AG20443 (cell line): ENCODE measurements at regions not wholly inside any gene's neighbourhood (a gene's known extent, or its start where the extent isn't known, plus 50 kb on each side); places are given as distances from the start of the nearest gene placed in this dataset.
"Not testable (repeated sequence)": the region's sequence is repeated elsewhere in the genome, so short reads cannot be mapped to it uniquely, and the experiment has no call there.

Experiments
- DNase-seq: peaks from one replicate; pipeline ENCODE4 v3.0.0; 2012; ENCODE audit warnings: low spot score, mixed read lengths

GRCh38 chr12:68387338-68387737 lies 55.2 kb upstream of the MDM1 start:
- DNase-seq = no peak

DNA sequence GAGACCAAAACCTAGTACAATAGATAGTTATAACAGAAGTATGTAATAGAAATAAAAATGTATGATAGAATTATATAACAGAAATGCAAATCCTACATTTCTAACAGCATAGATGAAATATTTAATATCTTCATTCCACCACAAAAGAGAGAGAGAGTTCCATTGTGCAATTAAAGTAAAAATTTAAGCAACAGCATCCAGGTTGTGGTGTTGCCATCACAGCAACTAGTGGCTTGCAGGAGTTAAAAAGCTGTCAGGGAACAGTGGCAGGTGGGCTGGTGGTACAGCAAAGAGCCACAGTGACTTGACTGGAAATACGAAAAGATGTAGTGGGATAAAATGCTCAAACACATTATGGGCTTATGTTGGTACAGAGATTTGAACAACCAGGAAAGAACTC lies 57.1 kb upstream of the MDM1 start:
- DNase-seq = no peak

DNA sequence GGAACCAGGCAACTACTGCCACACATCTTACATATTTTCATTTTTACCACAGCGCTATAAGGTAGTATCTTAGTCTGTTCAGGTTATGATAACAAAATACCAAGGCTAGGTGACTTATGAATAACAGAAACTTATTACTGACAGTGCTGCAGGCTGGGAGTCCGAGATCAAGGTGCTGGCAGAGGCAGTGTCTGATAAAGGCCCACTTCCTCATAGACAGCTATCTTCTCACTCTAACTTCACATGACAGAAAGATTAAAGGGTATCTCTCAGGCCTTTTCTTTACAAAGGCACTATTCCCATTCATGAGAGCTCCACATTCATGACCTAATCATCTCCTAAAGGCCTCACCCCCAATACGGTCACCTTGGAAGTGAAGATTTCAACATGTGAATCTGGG lies 59.8 kb upstream of the MDM1 start:
- no peak for DNase-seq

DNA sequence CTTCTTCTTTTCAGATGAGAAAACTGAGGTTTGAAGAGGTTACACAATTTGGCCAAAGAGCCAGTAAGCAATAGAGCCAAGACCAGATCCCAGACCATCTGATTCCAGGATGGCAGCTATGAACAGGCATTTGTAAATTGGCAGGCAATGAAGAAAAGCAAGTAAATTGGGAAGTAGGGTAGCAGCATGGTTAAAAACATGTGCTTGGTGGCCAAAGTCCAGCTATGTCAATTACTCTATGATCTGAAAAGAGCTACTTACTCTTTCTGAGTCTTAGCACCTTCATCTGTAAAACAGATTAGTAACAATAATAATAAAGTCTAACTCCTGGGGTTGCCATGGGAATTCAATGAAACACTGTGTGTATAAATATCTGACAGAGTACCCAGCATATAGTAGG lies 60.2 kb upstream of the MDM1 start:
- DNase-seq = no peak

- no peak for DNase-seq
Observed at GRCh38 chr12:68393417-68393816, 61.3 kb upstream of the MDM1 start.

GRCh38 chr12:68397566-68398158 lies 65.5 kb upstream of the MDM1 start:
- DNase-seq = no peak

- not testable (repeated sequence) for DNase-seq
Observed at GRCh38 chr12:68398689-68399088, 66.5 kb upstream of the MDM1 start.

DNA sequence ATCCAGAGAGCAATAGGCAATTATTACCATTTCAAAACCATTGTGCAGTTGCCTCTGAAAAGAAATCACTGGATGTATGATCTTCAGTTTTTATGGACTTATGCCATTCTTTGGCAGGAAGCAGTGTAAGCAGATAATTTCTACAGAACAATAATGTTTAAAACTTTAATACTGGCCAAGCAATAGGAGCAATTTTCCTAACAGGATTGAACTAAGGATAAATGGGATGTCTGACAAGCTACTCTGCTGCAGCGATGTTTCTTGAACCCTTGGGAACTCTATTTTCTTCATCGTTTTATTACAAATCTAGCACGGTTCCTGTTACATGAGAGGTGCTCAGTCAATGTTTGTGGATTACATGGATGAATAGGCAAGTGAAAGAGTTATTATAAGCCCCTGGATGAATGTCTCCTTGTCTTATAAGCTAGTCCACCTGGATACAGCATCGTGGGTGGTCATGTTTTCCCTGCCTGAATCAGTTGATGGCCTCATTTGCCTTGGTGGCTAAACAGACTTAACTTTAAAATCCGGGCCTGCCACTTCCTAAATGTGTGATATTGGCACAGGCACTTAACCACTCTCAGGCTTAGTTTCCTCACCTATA lies 68.2 kb upstream of the MDM1 start:
- DNase-seq = no peak

DNA sequence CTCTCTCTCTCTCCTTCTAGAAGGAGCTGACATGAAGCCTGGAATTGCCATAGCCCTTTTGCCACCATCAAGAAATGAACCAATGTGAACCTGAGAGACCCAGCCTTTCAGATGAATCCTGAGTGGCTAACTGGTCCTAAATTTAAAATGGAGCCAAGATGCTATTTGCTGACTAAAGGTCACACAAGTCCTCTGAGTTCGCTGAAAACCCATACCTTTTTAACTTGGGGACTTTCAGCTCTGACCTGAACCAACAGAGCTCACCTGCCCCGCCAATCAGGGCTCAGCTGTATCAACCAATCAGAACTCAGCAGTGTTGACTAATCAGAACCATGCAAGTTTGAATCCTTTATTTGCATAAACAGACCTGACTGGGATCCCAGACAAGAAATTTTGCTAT lies 70.3 kb upstream of the MDM1 start:
- DNase-seq = no peak

- DNase-seq = no peak
Observed at GRCh38 chr12:68403296-68403695, 71.1 kb upstream of the MDM1 start.

DNA sequence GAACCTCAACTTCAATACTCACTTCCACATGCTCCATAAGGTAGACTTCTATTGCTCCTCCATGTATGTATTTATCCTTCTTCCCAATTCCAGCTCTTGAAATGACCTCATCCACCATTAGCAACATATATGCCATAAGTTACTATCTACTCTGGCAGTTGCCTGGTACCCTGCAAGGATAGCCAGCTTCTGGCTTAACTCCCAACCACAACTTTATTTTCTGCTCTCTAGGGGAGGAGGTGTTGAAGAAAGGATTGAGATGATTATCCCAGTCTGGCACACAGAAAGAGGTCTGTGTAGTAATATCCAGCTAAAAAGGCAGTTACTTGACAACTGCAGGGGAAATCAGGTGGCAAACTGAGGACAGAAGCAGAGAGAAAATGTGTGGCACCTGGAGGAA lies 71.5 kb upstream of the MDM1 start:
- no peak for DNase-seq

DNA sequence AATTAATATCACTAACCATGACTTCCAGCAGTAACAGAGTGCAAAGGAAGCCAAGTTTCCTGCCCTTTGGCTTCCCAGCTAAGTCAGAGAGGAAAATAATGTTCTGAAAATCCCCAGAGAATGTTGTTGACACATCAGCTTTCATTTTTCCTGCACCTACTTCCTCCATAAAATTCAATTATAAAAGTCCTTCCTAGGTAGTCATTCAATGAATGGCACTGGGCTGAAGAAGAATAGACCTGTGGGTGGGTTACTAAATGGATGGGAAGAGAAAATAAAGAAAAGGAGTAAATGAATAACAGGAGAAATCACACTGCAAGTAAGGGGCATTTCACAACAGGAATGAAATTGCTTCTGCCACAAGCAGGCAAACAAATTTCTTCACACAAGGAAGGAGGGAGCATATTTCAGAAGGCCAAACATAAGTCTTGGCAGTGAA lies 73.2 kb upstream of the MDM1 start:
- no peak for DNase-seq

DNA sequence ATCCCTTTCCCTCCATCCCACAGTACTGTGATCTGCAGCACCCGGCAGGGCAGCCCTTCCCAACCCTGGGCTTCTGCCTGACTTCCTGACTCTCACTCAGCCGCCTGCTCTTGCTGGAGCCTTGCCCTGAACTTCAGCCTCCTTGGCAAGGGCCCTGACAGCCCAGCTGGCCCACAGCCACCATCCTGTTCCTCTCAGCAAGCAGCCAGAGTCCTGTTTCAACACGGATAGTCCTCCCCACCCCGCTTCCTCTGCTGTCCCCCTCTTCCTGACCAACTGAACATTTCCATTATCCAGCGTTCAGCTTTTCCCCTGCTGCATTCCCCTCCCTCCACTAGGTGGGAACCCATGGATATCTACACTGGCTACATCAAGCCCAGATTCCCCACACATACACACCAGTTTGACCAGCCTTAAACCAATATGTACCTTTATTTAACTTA lies 74.0 kb upstream of the MDM1 start:
- peak; percentile 87 for DNase-seq

DNA sequence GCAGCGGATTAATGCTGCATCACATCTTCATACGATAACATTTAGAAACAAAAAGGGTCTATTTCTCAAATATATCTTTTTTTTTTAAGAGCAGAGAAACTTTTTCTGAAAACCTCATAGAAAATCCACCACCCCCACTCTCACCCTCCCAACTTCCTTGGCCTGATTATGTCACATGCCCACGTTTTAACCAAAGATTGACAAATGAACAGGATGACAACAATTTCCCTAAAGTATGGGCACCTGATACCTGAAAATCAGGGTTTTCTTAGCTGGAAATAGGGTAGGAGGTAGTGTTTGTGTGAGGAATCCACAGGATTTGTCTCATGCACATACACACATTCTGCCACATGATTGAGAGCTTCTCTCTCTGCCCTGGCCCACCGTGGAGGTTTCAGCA lies 74.7 kb upstream of the MDM1 start:
- DNase-seq = no peak

- no peak for DNase-seq
Observed at GRCh38 chr12:68410018-68410660, 78.0 kb upstream of the MDM1 start.

DNA sequence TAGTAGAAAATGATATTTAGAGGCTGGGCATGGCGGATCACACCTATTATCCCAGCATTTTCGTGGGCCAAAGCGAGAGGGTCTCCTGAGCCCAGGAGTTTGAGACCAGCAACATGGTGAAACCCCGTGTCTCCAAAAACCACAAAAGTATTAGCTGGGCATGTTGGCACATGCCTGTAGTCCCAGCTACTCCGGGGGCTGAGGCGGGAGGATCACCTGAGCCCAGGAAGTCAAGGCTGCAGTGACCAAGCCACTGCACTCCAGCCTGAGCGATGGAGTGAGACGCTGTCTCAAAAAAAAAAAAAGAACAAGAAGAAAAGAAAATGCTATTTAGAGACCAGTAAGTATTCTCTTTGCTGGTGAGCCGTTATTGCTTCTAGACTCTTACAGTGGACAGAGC lies 79.2 kb upstream of the MDM1 start:
- no peak for DNase-seq

- DNase-seq = no peak
Observed at GRCh38 chr12:68414988-68415387, 82.8 kb upstream of the MDM1 start.

GRCh38 chr12:68416350-68416749 lies 84.2 kb upstream of the MDM1 start:
- no peak for DNase-seq

- no peak for DNase-seq
Observed at GRCh38 chr12:68416826-68417225, 84.7 kb upstream of the MDM1 start.

- DNase-seq = no peak
Observed at GRCh38 chr12:68418137-68418460, 85.9 kb upstream of the MDM1 start.

DNA sequence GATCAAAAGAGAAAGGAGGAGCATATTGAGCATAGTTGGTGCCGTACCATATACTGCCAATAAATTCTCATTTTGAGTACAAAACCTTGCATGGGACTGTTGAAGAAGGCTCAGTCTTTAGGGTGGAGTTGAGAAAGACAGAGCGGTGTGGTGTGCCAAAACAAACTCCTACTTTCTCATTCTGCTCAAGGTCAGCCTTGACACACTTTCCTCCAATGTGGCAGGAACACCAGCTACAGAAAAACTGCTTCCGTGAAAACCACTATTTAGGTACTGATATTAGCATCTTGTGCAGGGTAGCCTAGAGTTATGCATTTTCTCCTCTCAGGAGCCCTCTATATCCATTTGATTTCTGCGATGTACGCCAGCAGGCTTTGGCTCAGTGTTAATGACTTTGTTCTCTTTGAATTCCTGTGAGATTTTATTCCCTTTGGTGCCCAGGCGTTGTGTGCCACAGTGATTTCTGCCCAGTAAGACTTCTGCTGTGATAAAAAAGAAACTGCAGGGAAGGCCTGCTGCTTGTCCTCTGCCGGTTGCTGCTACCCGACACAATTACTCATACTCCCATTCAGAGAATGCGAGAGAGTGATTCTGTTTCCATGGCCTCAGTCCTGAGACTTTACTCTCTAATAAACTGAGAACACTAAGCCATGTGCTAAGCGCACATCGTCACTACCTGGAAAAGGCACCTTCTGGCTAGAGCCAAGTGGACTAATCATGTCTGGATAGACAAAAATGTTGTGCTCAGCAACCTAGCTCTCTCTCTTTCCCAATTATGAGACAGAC lies 88.3 kb upstream of the MDM1 start:
- DNase-seq = peak; percentile 57

DNA sequence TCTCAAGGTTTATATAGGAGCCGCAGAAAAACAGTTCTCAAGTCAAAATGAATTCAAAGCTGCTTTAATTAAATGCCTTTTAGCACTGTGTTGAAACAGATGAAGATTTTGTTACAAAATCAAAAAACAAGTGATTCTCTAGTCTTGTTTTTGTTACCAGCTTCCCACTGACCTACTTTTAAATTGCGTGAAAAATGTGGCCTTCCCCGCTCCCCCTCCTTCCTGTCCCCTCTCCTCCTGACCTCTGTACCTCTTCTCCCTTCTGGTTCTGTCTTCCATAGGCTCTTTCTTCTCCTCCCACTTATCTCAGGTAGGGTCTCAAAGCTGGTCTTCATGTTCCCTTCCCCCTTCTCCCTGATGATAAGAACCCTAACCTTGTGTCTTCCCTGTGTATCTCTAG lies 90.0 kb upstream of the MDM1 start:
- no peak for DNase-seq

DNA sequence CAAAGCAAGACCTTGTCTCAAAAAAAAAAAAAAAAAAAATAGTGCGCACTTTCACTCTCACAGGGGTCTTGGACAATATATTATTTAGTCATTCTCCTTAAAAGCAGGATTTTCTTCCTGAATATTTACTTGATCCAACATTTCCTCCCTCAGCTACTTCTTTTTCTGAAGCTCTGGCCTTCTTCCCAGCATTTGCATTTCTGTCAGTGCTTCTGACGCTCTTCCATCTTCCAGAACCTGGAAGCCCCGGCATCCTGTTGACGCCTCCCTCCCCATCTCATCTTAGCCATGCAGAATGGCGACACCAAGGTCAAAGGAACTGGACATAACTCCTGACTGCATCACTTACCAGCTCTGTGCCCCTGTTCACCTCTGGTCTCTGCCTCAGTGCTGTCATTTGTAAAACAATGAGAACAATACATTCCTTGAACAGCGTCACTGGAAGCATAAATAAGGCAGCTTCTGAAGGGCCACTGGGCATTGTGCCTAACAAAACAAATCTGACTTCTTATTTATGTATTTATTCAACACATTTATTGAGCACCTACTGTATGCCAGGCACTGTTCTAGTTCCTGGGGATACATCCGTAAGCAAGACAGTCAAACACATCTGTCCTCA lies 90.9 kb upstream of the MDM1 start:
- no peak for DNase-seq
